SK-N-SH treated with all-trans-retinoic acid at 6 μM for 48 hours (cell line): ENCODE measurements at regions not wholly inside any gene's neighbourhood (a gene's known extent, or its start where the extent isn't known, plus 50 kb on each side); places are given as distances from the start of the nearest gene placed in this dataset.

Experiments
- ATAC-seq: fragments of 200-7000 bp; cut with Tn5 transposase; 3 replicates; pipeline ENCODE4 v1.9.1; 2020; ENCODE audit warnings: mild to moderate bottlenecking, moderate library complexity
- ARNTL ChIP-seq: fragments of 450-650 bp; formaldehyde crosslinking; IDR thresholded peaks from 2 replicates; pipeline ENCODE4 v1.5.0; 2020; ENCODE audit warnings: low read depth, mild to moderate bottlenecking, moderate library complexity, borderline replicate concordance
- BACH2 ChIP-seq: fragments of 250-450 bp; sonication (Bioruptor Pico); IDR thresholded peaks from 2 replicates; pipeline ENCODE4 v1.9.0; 2021; ENCODE audit warnings: mild to moderate bottlenecking, borderline replicate concordance
- CREB5 ChIP-seq: fragments of 250-450 bp; sonication (Bioruptor Pico); IDR thresholded peaks from 2 replicates; pipeline ENCODE4 v1.5.1; 2020; ENCODE audit warnings: low read depth, mild to moderate bottlenecking, moderate library complexity
- CSDC2 ChIP-seq: fragments of 250-450 bp; sonication (Bioruptor Pico); IDR thresholded peaks from 2 replicates; pipeline ENCODE4 v1.5.0; 2020; ENCODE audit warnings: mild to moderate bottlenecking, moderate library complexity
- ESRRG ChIP-seq: fragments of 250-450 bp; sonication (Bioruptor Pico); IDR thresholded peaks from 2 replicates; pipeline ENCODE4 v1.6.1; 2021; ENCODE audit warnings: mild to moderate bottlenecking
- GLIS3 ChIP-seq: fragments of 250-450 bp; sonication (Bioruptor Pico); IDR thresholded peaks from 2 replicates; pipeline ENCODE4 v1.5.0; 2020; ENCODE audit warnings: mild to moderate bottlenecking, moderate library complexity
- ISL1 ChIP-seq: fragments of 250-450 bp; sonication (Bioruptor Pico); IDR thresholded peaks from 2 replicates; pipeline ENCODE4 v2.1.2; 2022; ENCODE audit warnings: mild to moderate bottlenecking, moderate library complexity
- OSR1 ChIP-seq: fragments of 250-450 bp; sonication (Bioruptor Pico); IDR thresholded peaks from 2 replicates; pipeline ENCODE4 v1.8.0; 2022; ENCODE audit warnings: moderate library complexity, mild to moderate bottlenecking, inconsistent platforms
- PATZ1 ChIP-seq: fragments of 250-450 bp; sonication (Bioruptor Pico); IDR thresholded peaks from 2 replicates; pipeline ENCODE4 v1.8.0; 2020; ENCODE audit warnings: mild to moderate bottlenecking, moderate library complexity, borderline replicate concordance
- POU6F1 ChIP-seq: fragments of 250-450 bp; sonication (Bioruptor Pico); IDR thresholded peaks from 2 replicates; pipeline ENCODE4 v1.8.0; 2021; ENCODE audit warnings: low read depth, mild to moderate bottlenecking, moderate library complexity, borderline replicate concordance
- PPARA ChIP-seq: fragments of 250-450 bp; sonication (Bioruptor Pico); IDR thresholded peaks from 2 replicates; pipeline ENCODE4 v1.5.0; 2020; ENCODE audit warnings: mild to moderate bottlenecking, borderline replicate concordance
- RARB ChIP-seq: fragments of 250-450 bp; sonication (Bioruptor Pico); IDR thresholded peaks from 2 replicates; pipeline ENCODE4 v1.8.0; 2021; ENCODE audit warnings: mild to moderate bottlenecking, moderate library complexity
- SNAI2 ChIP-seq: fragments of 250-450 bp; sonication (Bioruptor Pico); IDR thresholded peaks from 2 replicates; pipeline ENCODE4 v1.5.0; 2020; ENCODE audit warnings: mild to moderate bottlenecking, moderate library complexity
- TCF4 ChIP-seq: fragments of 250-450 bp; sonication (Bioruptor Pico); IDR thresholded peaks from 2 replicates; pipeline ENCODE4 v1.8.0; 2021; ENCODE audit warnings: mild to moderate bottlenecking, moderate library complexity, borderline replicate concordance
- TOX ChIP-seq: fragments of 250-450 bp; sonication (Bioruptor Pico); IDR thresholded peaks from 2 replicates; pipeline ENCODE4 v1.8.0; 2021; ENCODE audit warnings: mild to moderate bottlenecking, moderate library complexity, borderline replicate concordance
- TSHZ2 ChIP-seq: fragments of 250-450 bp; sonication (Bioruptor Pico); IDR thresholded peaks from 2 replicates; pipeline ENCODE4 v1.5.0; 2020; ENCODE audit warnings: mild to moderate bottlenecking, moderate library complexity
- ZC3H10 ChIP-seq: fragments of 250-450 bp; sonication (Bioruptor Pico); IDR thresholded peaks from 2 replicates; pipeline ENCODE4 v1.5.1; 2021; ENCODE audit warnings: mild to moderate bottlenecking, moderate library complexity
- ZFP3 ChIP-seq: fragments of 250-450 bp; sonication (Bioruptor Pico); IDR thresholded peaks from 2 replicates; pipeline ENCODE4 v1.5.0; 2020; ENCODE audit warnings: mild to moderate bottlenecking, moderate library complexity
- ZFP30 ChIP-seq: fragments of 450-650 bp; formaldehyde crosslinking; IDR thresholded peaks from 2 replicates; pipeline ENCODE4 v1.5.0; 2022; ENCODE audit warnings: mild to moderate bottlenecking, moderate library complexity
- ZNF565 ChIP-seq: fragments of 450-650 bp; formaldehyde crosslinking; conservative IDR thresholded peaks from 2 replicates; pipeline ENCODE4 v1.5.0; 2020; ENCODE audit warnings: low read depth, mild to moderate bottlenecking, moderate library complexity
- ZNF70 ChIP-seq: fragments of 450-650 bp; formaldehyde crosslinking; IDR thresholded peaks from 2 replicates; pipeline ENCODE4 v1.5.0; 2020; ENCODE audit warnings: mild to moderate bottlenecking, moderate library complexity
- ZNF8 ChIP-seq: fragments of 450-650 bp; formaldehyde crosslinking; IDR thresholded peaks from 2 replicates; pipeline ENCODE4 v1.5.0; 2020; ENCODE audit warnings: mild to moderate bottlenecking, moderate library complexity

GRCh38 chr12:102685172-102685571, 204.8 kb upstream of the IGF1 start:
- no peak for ATAC-seq

GRCh38 chr12:102682366-102683289, 202.3 kb upstream of the IGF1 start:
- no peak for ATAC-seq
- TF ChIP-seq PATZ1 (CRISPR knock-in tag) (no peak), ZC3H10 (CRISPR knock-in tag) (no peak), ISL1 (CRISPR knock-in tag) (no peak), PPARA (no peak), SNAI2 (CRISPR knock-in tag) (no peak), GLIS3 (CRISPR knock-in tag) (no peak), ZNF565 (CRISPR knock-in tag) (no peak), CREB5 (CRISPR knock-in tag) (no peak), POU6F1 (no peak), ZFP3 (CRISPR knock-in tag) (no peak), ESRRG (CRISPR knock-in tag) (no peak), OSR1 (CRISPR knock-in tag) (no peak), TCF4 (CRISPR knock-in tag) (no peak), CSDC2 (CRISPR knock-in tag) (no peak)

More at GRCh38 chr12:102685172-102685571, 204.8 kb upstream of the IGF1 start:
- no peak for TF ChIP-seq ARNTL

GRCh38 chr12:102681747-102682146, 201.4 kb upstream of the IGF1 start:
- TF ChIP-seq ZNF8 (CRISPR knock-in tag): no peak
- no peak for TF ChIP-seq SNAI2 (CRISPR knock-in tag)
- no peak for TF ChIP-seq RARB
- no peak for TF ChIP-seq ZC3H10 (CRISPR knock-in tag)
- no peak for TF ChIP-seq OSR1 (CRISPR knock-in tag)
- no peak for TF ChIP-seq TSHZ2 (CRISPR knock-in tag)
- no peak for TF ChIP-seq ZFP30
- no peak for TF ChIP-seq BACH2 (CRISPR knock-in tag)
- no peak for TF ChIP-seq ZFP3 (CRISPR knock-in tag)
- no peak for TF ChIP-seq ZNF565 (CRISPR knock-in tag)
- no peak for TF ChIP-seq GLIS3 (CRISPR knock-in tag)
- no peak for TF ChIP-seq TOX (CRISPR knock-in tag)
- no peak for TF ChIP-seq ESRRG (CRISPR knock-in tag)
- no peak for ATAC-seq

GRCh38 chr12:102681309-102681708, 200.9 kb upstream of the IGF1 start:
- no peak for ATAC-seq
- TF ChIP-seq PATZ1 (CRISPR knock-in tag) (no peak), ZNF70 (no peak), SNAI2 (CRISPR knock-in tag) (no peak), OSR1 (CRISPR knock-in tag) (no peak), PPARA (no peak), TOX (CRISPR knock-in tag) (no peak), ZNF8 (CRISPR knock-in tag) (no peak), BACH2 (CRISPR knock-in tag) (no peak), ZFP30 (no peak), ESRRG (CRISPR knock-in tag) (no peak), RARB (no peak), ISL1 (CRISPR knock-in tag) (no peak), GLIS3 (CRISPR knock-in tag) (no peak), TCF4 (CRISPR knock-in tag) (no peak), POU6F1 (no peak)
